NCI-H1694 treated with DMSO at 0.1 percent for 48 hours (cell line): ENCODE measurements at regions not wholly inside any gene's neighbourhood (a gene's known extent, or its start where the extent isn't known, plus 50 kb on each side); places are given as distances from the start of the nearest gene placed in this dataset.

Source experiments
- DNase-seq: peaks from one replicate; lab custom pipeline; 2025; lab: John Stamatoyannopoulos, UW

GRCh38 chr20:24796236-24796635 is 152.8 kb upstream of the CST7 start:
- DNase-seq = no peak

GRCh38 chr20:24797113-24797512 is 152.0 kb upstream of the CST7 start:
- DNase-seq = no peak

GRCh38 chr20:24797745-24798655 is 151.1 kb upstream of the CST7 start:
- no peak for DNase-seq

GRCh38 chr20:24798930-24799705 is 150.0 kb upstream of the CST7 start:
- no peak for DNase-seq

- DNase-seq = no peak
These were observed 149.0 kb upstream of the CST7 start for GRCh38 chr20:24799971-24800580.

GRCh38 chr20:24802286-24802820 is 146.7 kb upstream of the CST7 start:
- no peak for DNase-seq

GRCh38 chr20:24804481-24805206 is 144.4 kb upstream of the CST7 start:
- no peak for DNase-seq

- no peak for DNase-seq
These were observed 143.4 kb upstream of the CST7 start for GRCh38 chr20:24805456-24806238.

GRCh38 chr20:24806705-24807676 is 142.1 kb upstream of the CST7 start:
- DNase-seq = no peak

GRCh38 chr20:24808616-24809015 is 140.5 kb upstream of the CST7 start:
- DNase-seq = no peak

GRCh38 chr20:24809606-24810005 is 139.5 kb upstream of the CST7 start:
- no peak for DNase-seq

- no peak for DNase-seq
These were observed 138.2 kb upstream of the CST7 start for GRCh38 chr20:24810676-24811407.

- DNase-seq = no peak
These were observed 136.7 kb upstream of the CST7 start for GRCh38 chr20:24812373-24812772.

GRCh38 chr20:24813080-24813479 is 136.0 kb upstream of the CST7 start:
- DNase-seq = no peak

GRCh38 chr20:24813496-24813895 is 135.6 kb upstream of the CST7 start:
- DNase-seq = no peak

GRCh38 chr20:24813936-24814335 is 135.1 kb upstream of the CST7 start:
- DNase-seq = no peak

- DNase-seq = no peak
These were observed 134.4 kb upstream of the CST7 start for GRCh38 chr20:24814556-24815195.

GRCh38 chr20:24815196-24815815 is 133.8 kb upstream of the CST7 start:
- DNase-seq = no peak
